ENCODE measurements at regions not wholly inside any gene's neighbourhood (a gene's known extent, or its start where the extent isn't known, plus 50 kb on each side); places are given as distances from the start of the nearest gene placed in this dataset.
"Not testable (repeated sequence)": the region's sequence is repeated elsewhere in the genome, so short reads cannot be mapped to it uniquely, and the experiment has no call there.

GRCh38 chr20:25985597-25985996 is 288.9 kb upstream of the ZNF337 start:
- DNase-seq: no peak

- DNase-seq: peak; percentile 85
These were observed 288.3 kb upstream of the ZNF337 start for GRCh38 chr20:25984933-25985332.

DNA sequence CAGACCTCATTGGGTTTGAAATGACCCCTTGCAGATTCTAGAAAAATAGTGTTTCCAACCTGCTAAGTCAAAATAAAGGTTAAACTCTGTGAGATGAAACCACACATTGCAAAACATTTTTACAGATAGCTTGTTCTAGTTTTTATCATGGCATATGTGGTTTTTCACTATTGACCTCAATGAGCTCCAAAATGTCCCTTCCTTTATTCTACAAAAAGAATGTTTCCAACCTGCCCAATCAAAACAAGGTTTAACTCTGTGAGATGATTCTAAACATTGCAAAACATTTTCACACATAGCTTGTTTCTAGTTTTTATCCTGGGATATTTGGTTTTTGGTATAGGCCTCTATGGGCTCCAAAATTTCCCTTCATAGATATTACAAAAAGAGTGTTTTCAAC is 286.0 kb upstream of the ZNF337 start:
- not testable (repeated sequence) for DNase-seq

- DNase-seq: not testable (repeated sequence)
These were observed 282.0 kb upstream of the ZNF337 start for GRCh38 chr20:25978450-25979190.

DNA sequence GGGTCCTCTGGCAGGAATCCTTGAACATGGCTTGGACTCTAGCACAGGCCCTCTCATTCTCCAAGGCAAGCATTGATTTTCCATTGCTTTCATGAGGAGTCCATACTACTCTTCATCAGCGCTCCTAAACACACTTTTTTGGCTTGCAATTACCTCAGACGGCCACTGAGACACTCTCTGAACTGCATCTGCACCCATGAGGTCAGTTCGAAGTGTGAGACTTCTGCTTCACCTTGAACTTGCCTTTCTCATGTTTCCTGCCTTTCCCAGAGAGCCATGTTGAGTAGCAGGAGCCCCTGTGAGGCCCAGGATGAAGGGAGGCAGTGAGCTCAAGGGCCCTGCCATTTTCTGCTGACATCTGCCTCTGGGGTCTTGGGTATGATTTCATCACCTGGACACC is 279.2 kb upstream of the ZNF337 start:
- not testable (repeated sequence) for DNase-seq

DNA sequence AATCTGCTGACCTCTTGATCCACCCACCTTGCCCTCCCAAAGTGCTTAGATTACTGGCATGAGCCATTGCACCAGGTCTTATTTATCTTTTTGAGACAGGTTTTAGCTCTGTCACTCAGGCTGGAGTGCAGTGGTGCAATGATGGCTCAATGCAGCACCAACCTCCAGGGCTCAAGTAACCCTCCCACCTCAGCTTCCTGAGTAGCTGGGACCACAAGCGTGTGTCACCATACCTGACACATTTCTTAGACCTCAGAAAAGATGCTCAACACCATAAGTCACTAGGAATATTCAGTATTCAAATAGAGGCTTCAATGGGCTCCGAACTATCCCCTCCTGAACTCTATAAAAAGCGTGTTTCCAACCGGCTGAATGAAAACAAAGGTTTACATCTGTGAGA is 268.6 kb upstream of the ZNF337 start:
- DNase-seq: not testable (repeated sequence)

DNA sequence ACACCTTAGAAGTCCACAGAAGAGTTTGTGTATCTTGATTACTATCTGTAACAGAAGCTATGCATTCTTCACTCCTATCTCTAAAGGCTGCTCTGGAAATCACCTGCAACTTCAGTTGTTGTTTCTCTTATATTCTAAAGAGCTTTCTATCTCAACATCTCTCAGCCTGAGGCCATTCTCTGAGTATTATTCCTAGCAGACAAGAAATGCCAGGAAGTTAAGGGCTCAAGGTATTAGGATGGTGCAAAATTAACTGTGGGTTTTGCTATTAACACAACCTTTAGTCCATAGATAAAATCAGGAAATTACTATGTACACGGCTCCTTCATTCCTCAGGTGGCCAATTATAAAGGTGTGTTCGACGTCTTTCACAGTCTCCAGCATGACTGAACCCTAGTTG is 257.2 kb upstream of the ZNF337 start:
- not testable (repeated sequence) for DNase-seq

- not testable (repeated sequence) for DNase-seq
These were observed 238.6 kb upstream of the ZNF337 start for GRCh38 chr20:25935230-25935629.

- DNase-seq: not testable (repeated sequence)
These were observed 236.2 kb upstream of the ZNF337 start for GRCh38 chr20:25932806-25933205.

DNA sequence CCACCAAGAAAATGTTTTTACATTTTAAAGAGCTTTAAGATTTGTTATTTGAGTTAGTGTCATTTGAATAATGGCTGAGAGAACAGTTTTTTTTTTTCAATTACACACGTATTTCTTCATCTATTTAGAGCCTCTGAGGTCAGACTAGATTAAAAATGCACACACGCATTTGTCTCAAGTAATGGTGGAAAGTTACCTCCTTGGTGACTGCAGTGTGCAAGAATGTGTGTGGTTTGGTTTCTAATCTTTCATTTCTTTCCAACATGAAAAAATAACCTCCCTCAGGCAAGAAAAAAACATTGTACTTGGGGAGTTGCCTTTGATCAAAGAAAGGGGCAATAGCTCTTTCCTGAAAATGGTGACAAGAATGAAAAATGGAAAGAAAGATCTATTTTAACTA is 235.5 kb upstream of the ZNF337 start:
- DNase-seq: not testable (repeated sequence)

GRCh38 chr20:25902321-25902720 is 205.7 kb upstream of the ZNF337 start:
- not testable (repeated sequence) for DNase-seq

DNA sequence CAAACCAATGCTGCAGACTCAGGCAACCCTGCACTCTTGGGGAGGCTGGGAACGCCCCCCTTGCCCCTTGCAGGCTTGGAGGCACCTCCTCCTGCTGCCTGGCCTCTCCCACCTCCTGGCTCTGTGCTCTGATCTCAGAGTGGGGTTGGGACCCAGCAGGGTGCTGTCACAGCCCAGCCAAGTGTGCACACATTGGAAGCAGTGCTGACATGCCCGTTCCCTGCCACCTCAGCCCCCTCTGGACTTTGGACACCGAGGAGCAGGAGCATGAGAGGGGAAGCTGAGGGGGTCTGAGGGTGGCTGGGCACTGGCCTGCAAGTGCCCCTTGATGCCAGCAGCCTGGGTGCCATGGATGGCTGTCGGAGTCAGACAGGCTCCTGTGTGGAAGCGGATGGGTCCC is 202.0 kb upstream of the ZNF337 start:
- DNase-seq: not testable (repeated sequence)

- not testable (repeated sequence) for DNase-seq
These were observed 182.4 kb upstream of the ZNF337 start for GRCh38 chr20:25879096-25879495.

- not testable (repeated sequence) for DNase-seq
These were observed 172.0 kb upstream of the ZNF337 start for GRCh38 chr20:25868650-25868979.

GRCh38 chr20:25867776-25868649 is 171.4 kb upstream of the ZNF337 start:
- peak; percentile 54 for DNase-seq

GRCh38 chr20:25867015-25867775 is 170.5 kb upstream of the ZNF337 start:
- DNase-seq: not testable (repeated sequence)

- DNase-seq: peak; percentile 70
These were observed 169.3 kb upstream of the ZNF337 start for GRCh38 chr20:25865715-25866656.

DNA sequence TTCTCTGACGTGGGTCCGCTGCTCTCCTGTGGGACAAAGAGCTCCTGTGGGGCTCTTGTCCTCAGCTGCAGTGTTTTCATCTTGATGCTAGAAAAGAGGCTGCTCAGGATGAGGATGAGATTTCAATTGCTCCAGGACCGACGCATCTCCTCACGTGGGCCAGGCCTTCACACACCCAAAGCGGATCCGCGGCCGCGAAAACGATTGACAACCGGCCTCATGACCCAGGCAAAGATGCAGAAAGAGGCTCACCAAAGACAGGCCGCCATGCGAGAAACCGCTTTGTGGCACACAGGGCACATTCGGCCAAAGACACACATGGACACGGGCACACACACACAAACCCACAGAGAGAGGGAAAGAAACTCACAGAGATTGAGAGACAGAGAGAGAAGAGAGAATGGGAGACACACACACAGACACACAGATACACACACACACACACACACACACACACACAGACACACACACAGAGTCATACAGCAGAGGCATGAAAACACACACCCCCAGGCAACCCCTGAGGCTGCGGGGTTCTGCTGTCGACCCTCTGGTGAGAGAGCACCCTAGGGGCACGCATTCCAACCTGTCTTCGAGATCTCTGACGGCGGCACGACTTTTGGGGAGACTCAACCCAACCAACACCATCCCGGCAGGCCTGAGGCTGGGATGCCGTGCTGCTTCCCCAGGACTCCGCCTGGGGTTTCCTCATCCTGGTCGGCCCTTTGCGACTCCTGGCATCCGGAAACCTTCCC is 168.5 kb upstream of the ZNF337 start:
- DNase-seq: not testable (repeated sequence)

GRCh38 chr20:25864326-25864962 is 167.8 kb upstream of the ZNF337 start:
- DNase-seq: no peak

DNA sequence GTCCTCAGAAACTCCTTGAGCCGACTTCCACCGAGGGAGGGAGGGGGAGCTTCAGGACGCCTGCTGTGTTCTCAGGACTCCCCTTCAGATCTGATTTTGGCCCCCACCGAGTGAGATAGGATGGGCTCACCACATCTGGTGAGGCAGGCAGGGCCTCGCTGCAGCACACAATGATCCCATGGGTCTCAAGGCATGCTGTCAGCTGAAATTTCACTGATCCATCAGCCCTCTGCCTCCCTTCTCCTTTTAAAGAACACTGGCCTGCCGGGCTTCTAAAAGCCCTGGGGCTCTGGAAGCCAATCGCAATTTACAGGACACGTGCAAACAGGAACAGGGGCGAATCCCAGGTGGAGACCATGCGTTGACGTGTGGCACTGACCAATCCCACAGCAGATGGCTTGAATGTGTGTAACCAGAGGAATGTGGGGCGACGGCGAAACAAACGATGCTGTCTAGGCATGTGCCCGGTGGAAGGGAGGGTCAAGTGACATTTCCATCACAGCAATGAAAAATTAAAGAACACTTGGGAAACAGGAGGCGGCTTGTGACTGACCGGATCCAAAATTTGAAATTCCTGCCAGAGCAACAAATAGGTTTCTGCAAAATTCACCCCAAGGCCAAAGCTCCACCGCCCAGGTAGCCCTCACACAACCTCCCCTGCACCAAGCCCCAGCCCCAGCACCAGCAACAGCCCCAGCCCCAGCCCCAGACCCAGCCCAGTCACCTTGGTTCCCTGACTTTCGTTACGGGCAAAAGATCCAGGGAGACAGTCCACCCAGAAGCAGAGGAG is 167.1 kb upstream of the ZNF337 start:
- DNase-seq: no peak

Measured in NCI-H1092 treated with DMSO at 0.1 percent for 48 hours (cell line).